Mesothelial cell of epicardium (in vitro differentiated cells): ENCODE measurements at regions not wholly inside any gene's neighbourhood (a gene's known extent, or its start where the extent isn't known, plus 50 kb on each side); places are given as distances from the start of the nearest gene placed in this dataset.
A peak's percentile ranks its signal among the peaks of the same experiment; 100 is the strongest.

Source experiments
- DNase-seq, 2 experiments: peaks; one replicate each; pipeline ENCODE4 v3.0.0; 2021; ENCODE audit warnings: low spot score in 2 of 2; ENCODE audit not compliant: unreplicated experiment in 2 of 2
- H3K27ac Mint-ChIP-seq: 2 replicates; pipeline ENCODE4 v1.8.0; 2021; ENCODE audit warnings: mixed read lengths
- H3K27me3 Mint-ChIP-seq: 2 replicates; pipeline ENCODE4 v1.8.0; 2021; ENCODE audit warnings: low read depth, mixed read lengths
- H3K36me3 Mint-ChIP-seq: 2 replicates; pipeline ENCODE4 v1.8.0; 2021; ENCODE audit warnings: mixed read lengths
- H3K4me1 Mint-ChIP-seq: 2 replicates; pipeline ENCODE4 v1.8.0; 2021; ENCODE audit warnings: mixed read lengths
- H3K4me3 Mint-ChIP-seq: 2 replicates; pipeline ENCODE4 v1.8.0; 2021; ENCODE audit warnings: mild to moderate bottlenecking, moderate library complexity, mixed read lengths
- H3K9me3 Mint-ChIP-seq: 2 replicates; pipeline ENCODE4 v1.8.0; 2021; ENCODE audit warnings: mixed read lengths
- CTCF ChIP-seq: fragments of 200-600 bp; sonication (generic); IDR thresholded peaks from one replicate; pipeline ENCODE4 v1.5.0; 2021; ENCODE audit warnings: antibody characterized with exemption; ENCODE audit not compliant: unreplicated experiment

GRCh38 chr5:154631141-154631540, 124.0 kb upstream of the LARP1 start:
- no peak for DNase-seq
- H3K27me3 Mint-ChIP-seq = peaks cover 13% of the 10 kb centered on the region
- H3K36me3 Mint-ChIP-seq = no peaks in the 10 kb centered on the region
- no peak for TF ChIP-seq CTCF
- no peak overlapping the region for H3K27ac Mint-ChIP-seq
- H3K4me1 Mint-ChIP-seq = peaks cover 26% of the 10 kb centered on the region
- no peaks in the 10 kb centered on the region for H3K9me3 Mint-ChIP-seq
- H3K4me3 Mint-ChIP-seq = no peak overlapping the region

- Mint-ChIP-seq H3K9me3 (no peaks in the 10 kb centered on the region), H3K27ac (no peak overlapping the region), H3K36me3 (no peaks in the 10 kb centered on the region), H3K4me1 (peaks cover 22% of the 10 kb centered on the region), H3K4me3 (no peak overlapping the region), H3K27me3 (peaks cover 12% of the 10 kb centered on the region)
- no peak for DNase-seq
- TF ChIP-seq CTCF = no peak
Observed at GRCh38 chr5:154630410-154630809, 124.8 kb upstream of the LARP1 start.

GRCh38 chr5:154628685-154629084, 126.5 kb upstream of the LARP1 start:
- DNase-seq = no peak
- TF ChIP-seq CTCF = no peak
- no peaks in the 10 kb centered on the region for H3K36me3 Mint-ChIP-seq
- H3K9me3 Mint-ChIP-seq = no peaks in the 10 kb centered on the region
- peaks cover 9% of the 10 kb centered on the region for H3K27me3 Mint-ChIP-seq
- H3K4me1 Mint-ChIP-seq = peaks cover 22% of the 10 kb centered on the region
- H3K4me3 Mint-ChIP-seq = no peak overlapping the region
- peak overlapping the region; percentile 89 for H3K27ac Mint-ChIP-seq

GRCh38 chr5:154627698-154628678, 127.2 kb upstream of the LARP1 start:
- Mint-ChIP-seq H3K4me3 (no peak overlapping the region), H3K4me1 (peaks cover 22% of the 10 kb centered on the region), H3K27ac (peak overlapping the region; percentile 89), H3K27me3 (peaks cover 6% of the 10 kb centered on the region), H3K9me3 (no peaks in the 10 kb centered on the region), H3K36me3 (no peaks in the 10 kb centered on the region)
- no peak for TF ChIP-seq CTCF
- peak; percentile 51 to 64 for DNase-seq

- Mint-ChIP-seq H3K36me3 (no peaks in the 10 kb centered on the region), H3K4me3 (no peak overlapping the region), H3K27ac (peak overlapping the region; percentile 89), H3K4me1 (peaks cover 22% of the 10 kb centered on the region), H3K27me3 (peaks cover 6% of the 10 kb centered on the region), H3K9me3 (no peaks in the 10 kb centered on the region)
- no peak for TF ChIP-seq CTCF
- no peak for DNase-seq
Observed at GRCh38 chr5:154626876-154627557, 128.2 kb upstream of the LARP1 start.
